HG03066 (cell line): ENCODE measurements at regions not wholly inside any gene's neighbourhood (a gene's known extent, or its start where the extent isn't known, plus 50 kb on each side); places are given as distances from the start of the nearest gene placed in this dataset.
"Not testable (repeated sequence)": the region's sequence is repeated elsewhere in the genome, so short reads cannot be mapped to it uniquely, and the experiment has no call there.

Experiments
- ATAC-seq: cut with Tn5 transposase; IDR thresholded peaks from one replicate; pipeline ENCODE4 v1.9.1; 2021; ENCODE audit warnings: low read depth; ENCODE audit not compliant: unreplicated experiment

- ATAC-seq: no peak
Measured at GRCh38 chr12:23340351-23340750, 609.1 kb downstream of the SOX5 start.

- ATAC-seq: no peak
Measured at GRCh38 chr12:23342407-23342806, 607.1 kb downstream of the SOX5 start.

DNA sequence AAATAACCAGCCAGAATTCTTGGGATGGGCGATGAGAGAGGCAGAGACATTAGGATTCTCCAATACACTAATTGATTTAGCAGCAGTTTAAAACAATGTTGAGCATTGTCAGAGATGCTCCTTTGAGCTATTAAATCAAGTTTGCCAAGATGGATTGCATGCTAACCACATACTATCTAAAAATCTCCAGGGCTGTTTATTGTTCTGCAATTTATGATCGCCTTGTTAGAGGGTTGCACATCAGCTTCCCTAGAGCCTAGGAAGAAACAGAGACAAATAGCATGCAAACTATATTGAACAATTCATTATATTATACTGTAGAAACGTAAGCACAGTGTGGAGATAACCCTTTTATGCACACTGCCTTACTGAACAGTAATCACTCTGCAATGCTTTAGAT, 599.9 kb downstream of the SOX5 start:
- ATAC-seq: no peak

DNA sequence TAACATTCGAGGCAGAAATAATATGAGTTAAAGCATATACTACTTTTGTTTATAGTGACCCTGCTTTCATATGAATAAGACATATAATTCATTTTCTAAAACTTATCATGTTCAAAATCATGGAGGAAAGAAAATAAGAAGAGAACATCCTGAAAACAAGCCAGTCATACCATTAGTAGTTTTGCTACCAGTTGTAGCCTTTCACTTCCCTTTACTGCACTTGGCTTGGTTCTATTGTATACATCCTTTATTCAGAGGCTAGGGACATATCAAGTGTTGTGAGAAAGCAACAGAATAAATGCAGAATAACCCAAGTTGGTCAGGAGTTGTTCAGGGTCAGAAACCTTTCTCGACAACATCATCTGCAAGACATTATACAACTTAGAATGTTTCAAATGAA, 598.7 kb downstream of the SOX5 start:
- no peak for ATAC-seq

DNA sequence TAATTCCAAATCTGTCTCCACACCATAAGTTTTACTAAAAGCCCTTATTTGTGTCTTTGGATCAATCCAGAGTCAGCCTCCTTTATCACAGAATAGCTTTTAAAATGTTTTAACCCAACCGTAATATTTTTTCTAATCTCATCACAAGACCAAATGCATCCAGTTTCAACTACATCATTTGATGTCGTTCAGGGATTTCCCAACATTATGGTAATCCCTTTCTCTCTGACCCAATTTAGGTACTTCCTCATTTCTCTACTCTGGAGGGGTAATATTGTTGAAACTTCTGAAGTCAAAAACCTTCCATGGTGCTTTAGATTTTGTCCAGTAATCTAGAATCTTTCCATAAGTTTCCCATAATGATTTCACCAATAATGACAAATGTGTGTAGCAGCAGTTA, 596.8 kb downstream of the SOX5 start:
- ATAC-seq: no peak

DNA sequence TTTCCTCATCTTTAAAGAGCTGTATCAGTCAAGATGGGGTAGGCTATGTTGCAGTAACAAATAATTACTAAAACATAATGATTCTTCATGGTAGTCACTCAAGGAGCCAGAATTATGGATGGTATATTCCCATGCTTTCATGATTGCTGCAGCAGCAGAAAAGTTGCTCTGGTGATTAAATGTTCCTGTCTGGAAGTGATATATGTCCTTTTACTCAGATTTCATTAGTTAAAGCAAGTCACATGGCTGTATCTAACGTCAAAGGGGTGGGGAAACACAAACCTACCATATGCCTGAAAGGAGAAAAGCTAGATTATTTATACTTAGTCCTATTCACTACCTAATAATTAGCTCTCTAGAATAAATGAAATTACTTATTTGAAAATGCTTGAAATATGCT, 594.7 kb downstream of the SOX5 start:
- no peak for ATAC-seq

DNA sequence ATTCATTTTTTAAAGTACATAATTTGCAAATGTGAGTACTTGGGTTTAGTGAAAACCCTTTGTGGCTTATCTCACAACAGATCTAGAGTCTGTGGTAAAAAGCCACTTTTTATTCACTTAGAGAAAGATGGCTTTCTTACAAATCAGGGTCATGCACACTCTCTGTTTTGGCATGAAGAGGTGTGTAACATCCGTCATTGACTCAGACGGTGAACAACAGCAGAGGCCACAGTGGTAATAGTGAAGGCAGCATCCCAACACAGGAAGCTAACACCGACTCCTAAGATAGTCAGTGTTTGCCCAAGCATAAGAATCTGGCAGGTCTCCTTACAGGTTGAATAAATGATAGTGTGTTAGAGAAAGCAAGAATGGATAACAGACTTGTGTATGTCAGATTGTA, 593.0 kb downstream of the SOX5 start:
- ATAC-seq: no peak

- ATAC-seq: no peak
Measured at GRCh38 chr12:23356927-23357708, 592.4 kb downstream of the SOX5 start.

DNA sequence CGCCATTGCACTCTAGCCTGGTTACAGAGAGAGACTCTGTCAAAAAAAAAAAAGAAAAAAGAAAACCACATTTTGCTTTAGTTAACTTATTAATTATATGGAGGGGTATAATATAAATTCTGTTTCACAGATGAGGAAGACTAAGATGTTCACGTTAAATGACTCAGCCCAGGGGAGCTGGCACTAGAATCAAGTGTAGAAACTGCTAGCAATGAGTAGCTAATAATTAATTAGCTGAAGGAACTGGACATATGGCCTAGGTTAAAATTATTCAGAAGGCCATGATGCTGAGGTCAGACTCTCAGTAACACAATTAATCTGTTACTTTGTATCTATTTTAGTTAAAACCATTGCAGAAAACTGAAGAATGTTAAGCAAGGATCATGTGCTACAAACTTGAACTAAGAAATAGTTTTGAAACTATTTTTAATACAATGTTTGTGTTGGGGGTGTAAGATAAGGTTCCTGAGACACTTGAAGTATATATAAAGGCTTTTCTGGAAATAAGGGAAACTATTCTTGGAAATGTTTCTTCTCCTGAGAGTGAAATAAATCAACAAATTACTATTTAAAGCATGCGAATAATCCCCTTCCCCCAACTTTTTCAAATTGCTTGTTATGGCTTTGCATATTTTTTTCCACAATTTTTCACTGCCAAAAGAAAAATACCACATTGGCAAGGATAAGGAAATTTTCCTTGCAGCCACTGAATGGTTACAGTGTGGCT, 589.3 kb downstream of the SOX5 start:
- no peak for ATAC-seq

DNA sequence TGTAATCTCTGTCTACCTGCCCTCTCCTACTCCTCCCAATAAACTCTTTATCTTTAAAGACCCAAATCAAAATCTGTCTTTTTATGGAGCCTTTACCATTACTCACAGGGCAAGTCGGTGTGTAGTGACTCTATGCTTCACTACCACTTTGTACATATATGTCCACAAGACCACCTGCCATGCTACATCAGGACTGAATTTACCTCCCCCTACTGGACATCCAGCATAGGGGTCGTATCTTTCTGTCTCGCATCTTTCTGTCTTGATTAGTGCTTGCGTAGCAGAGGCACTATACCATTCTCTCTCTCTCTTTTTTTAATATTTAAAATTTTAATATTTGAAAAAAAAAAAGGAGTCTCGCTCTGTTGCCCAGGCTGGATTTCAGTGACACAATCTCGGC, 587.5 kb downstream of the SOX5 start:
- ATAC-seq: no peak

- no peak for ATAC-seq
Measured at GRCh38 chr12:23368590-23368989, 580.9 kb downstream of the SOX5 start.

DNA sequence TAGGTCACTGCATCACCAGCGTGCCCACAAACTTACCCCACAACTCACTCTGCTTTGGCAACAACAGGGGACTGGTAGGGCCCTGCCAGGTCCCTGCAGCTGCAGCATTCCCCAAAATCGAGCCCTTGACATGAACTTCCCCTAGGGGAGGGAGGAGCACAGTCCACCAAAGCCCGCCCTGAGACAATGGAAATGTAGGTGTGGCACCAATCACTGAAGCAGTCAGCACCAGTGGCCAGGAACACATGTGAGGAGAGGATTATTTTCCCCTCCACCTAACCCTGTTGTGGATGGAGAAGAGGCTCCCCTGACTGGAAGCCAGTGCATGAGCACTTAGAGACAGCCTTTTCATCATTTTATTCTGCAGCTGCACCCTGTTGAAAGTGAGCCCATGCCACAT, 573.8 kb downstream of the SOX5 start:
- ATAC-seq: no peak

- no peak for ATAC-seq
Measured at GRCh38 chr12:23376238-23376637, 573.2 kb downstream of the SOX5 start.

DNA sequence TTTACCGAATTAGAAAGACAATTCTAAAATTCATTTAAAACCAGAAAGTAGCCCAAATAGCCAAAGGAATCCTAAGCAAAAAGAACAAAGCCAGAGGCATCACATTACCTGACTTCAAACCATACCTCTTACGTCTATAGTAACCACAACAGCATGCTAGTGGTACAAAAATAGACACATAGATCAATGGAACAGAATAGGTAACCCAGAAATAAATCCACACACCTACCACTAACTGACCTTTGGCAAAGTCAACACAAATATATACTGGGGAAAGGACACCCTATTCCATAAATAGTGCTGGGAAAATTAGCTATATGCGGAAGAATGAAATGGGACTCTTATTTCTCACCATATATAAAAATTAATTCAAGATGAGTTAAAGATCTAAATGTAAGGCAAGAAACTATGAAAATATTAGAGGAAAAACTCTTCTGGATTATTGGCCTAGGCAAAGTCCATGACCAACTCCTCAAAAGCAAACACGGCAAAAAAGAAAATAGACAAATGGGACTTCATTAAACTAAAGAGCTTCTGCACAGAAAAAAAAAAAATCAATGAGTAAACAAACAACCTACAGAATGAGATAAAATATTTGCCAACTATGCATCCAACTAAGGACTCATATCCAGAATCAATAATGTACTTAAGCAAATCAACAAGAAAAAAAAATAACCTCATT, 568.9 kb downstream of the SOX5 start:
- ATAC-seq: no peak

- ATAC-seq: not testable (repeated sequence)
Measured at GRCh38 chr12:23388898-23389297, 560.6 kb downstream of the SOX5 start.

GRCh38 chr12:23389315-23389714, 560.2 kb downstream of the SOX5 start:
- ATAC-seq: not testable (repeated sequence)

DNA sequence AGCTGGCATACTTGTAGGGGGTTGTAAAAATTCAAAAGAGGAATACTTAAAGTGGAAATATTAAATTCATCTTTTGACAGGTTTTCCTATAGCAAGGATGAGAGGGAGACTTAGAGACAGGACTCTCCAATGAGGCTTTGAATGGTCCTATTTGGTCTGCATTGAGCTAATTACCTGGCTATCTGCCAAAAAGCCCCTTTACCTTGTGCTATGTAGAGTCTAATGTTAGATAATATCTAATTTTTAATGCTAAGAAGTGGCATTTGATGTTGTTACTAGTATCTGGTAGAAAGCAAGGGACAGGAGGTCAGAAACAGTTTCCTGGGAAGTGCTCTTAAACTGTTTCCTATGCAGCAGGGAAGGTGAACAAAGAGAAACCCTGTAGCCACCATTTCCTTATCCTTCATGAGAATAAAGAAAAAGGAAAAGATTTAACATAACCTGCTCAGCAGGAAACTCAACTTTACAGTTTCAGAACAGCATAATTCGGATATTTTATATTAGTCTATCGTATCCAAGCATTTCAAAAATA, 550.0 kb downstream of the SOX5 start:
- no peak for ATAC-seq

DNA sequence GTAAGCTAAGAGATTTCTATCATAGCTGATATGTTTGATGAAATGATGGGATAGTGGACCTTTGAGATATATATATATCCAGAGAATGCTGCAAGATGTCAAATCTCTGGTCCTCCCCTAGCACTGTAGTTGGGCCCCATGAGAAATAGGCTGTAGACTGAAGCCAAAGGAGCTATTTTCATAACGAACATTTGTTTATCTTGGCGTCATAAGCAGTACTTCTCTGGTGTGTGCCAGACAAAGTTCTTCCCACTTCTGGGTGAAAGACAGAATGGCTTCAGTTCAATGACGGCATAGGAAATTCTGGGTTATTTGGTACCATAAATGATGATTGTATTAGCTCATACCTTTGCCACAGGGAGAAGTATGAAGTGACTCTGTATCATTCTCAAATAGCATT, 534.3 kb downstream of the SOX5 start:
- ATAC-seq: no peak

DNA sequence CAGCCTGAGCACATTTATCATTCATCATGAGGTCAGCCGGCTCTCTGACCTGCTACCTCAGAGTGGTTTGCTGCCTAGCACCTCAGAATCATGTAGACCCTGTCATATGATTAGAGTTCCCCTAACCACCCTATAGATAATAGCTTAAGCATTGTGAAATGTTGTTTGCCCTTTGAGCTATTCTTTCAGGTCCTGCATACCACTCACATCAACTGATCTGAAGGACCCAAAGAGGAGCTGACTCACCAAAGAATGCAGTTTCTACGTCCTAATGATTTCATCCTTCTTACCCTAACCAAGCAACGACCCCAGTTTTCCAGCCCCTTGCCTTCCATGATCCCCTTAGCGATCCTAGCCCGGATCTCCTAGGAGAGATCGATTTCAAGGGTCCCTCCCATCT, 527.9 kb downstream of the SOX5 start:
- ATAC-seq: no peak

DNA sequence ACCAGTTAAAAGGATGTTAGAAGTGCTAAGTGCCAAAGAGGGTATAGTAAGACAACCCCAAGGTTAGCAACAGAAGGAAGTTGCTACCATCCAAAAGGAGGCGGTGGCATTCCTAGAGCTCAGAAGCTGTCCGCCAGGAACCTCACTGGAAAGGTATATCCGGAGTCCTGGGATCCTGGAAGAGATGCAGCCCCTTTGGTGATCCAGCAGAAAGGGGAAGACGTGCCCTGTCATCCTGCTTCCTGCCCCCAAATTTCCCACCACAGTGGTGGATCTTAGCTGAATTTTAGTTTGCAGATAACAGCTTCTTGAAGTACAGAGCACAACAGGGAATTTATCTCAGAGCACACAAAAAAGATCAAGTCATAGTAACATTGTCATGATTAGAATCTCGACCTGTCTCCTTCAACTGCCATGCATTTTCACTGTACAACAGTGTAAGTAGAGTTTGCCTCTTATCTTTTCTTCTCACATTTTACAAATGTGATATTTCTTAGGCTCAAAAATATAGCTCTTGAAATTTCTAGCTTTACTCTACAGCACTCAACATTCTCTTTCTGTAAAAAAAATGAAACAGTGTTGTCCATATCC, 526.3 kb downstream of the SOX5 start:
- ATAC-seq: no peak

GRCh38 chr12:23423796-23424195, 525.7 kb downstream of the SOX5 start:
- ATAC-seq: no peak
